ACC112 (cell line): ENCODE measurements at regions not wholly inside any gene's neighbourhood (a gene's known extent, or its start where the extent isn't known, plus 50 kb on each side); places are given as distances from the start of the nearest gene placed in this dataset.

Experiments
- H2AFZ ChIP-seq: fragments of 200-600 bp; sonication (generic); one replicate; pipeline ENCODE4 v1.6.0; 2017; ENCODE audit warnings: antibody characterized with exemption, low read length; ENCODE audit not compliant: unreplicated experiment
- H3K27ac ChIP-seq: fragments of 200-600 bp; sonication (generic); 2 replicates; pipeline ENCODE4 v1.5.1; 2014; ENCODE audit warnings: low read depth, mild to moderate bottlenecking, antibody characterized with exemption, low read length, moderate library complexity
- H3K27me3 ChIP-seq: fragments of 200-600 bp; sonication (generic); 2 replicates; pipeline ENCODE4 v1.6.1; 2014; ENCODE audit warnings: mild to moderate bottlenecking, antibody characterized with exemption, low read length, moderate library complexity, mixed read lengths; ENCODE audit not compliant: insufficient read depth
- H3K36me3 ChIP-seq: fragments of 200-600 bp; sonication (generic); 2 replicates; pipeline ENCODE4 v1.6.1; 2016; ENCODE audit warnings: mild to moderate bottlenecking, antibody characterized with exemption, low read length, moderate library complexity, mixed read lengths; ENCODE audit not compliant: insufficient read depth
- H3K4me1 ChIP-seq: fragments of 200-600 bp; sonication (generic); one replicate; pipeline ENCODE4 v1.6.1; 2016; ENCODE audit warnings: low read length, mixed read lengths; ENCODE audit not compliant: insufficient read depth, unreplicated experiment, control insufficient read depth
- H3K4me3 ChIP-seq: fragments of 200-600 bp; sonication (generic); 2 replicates; pipeline ENCODE4 v1.5.1; 2014; ENCODE audit warnings: mild to moderate bottlenecking, low read depth, low read length
- H3K79me2 ChIP-seq: fragments of 200-600 bp; sonication (generic); one replicate; pipeline ENCODE4 v1.6.0; 2016; ENCODE audit warnings: low read length; ENCODE audit not compliant: control insufficient read depth, unreplicated experiment, insufficient read depth

- Histone ChIP-seq H3K4me1 (no peaks in the 10 kb centered on the region), H3K27me3 (no peaks in the 10 kb centered on the region), H2AFZ (no peak overlapping the region), H3K4me3 (no peak overlapping the region), H3K27ac (no peak overlapping the region), H3K36me3 (no peaks in the 10 kb centered on the region), H3K79me2 (no peaks in the 10 kb centered on the region)
These were observed 150.7 kb downstream of the DMRT2 start for GRCh38 chr9:1200847-1201251.

GRCh38 chr9:1201262-1201661, 151.1 kb downstream of the DMRT2 start:
- Histone ChIP-seq H3K79me2 (no peaks in the 10 kb centered on the region), H3K36me3 (no peaks in the 10 kb centered on the region), H3K27me3 (no peaks in the 10 kb centered on the region), H2AFZ (no peak overlapping the region), H3K4me1 (no peaks in the 10 kb centered on the region), H3K27ac (no peak overlapping the region), H3K4me3 (no peak overlapping the region)

GRCh38 chr9:1201901-1202300, 151.7 kb downstream of the DMRT2 start:
- no peaks in the 10 kb centered on the region for H3K36me3 ChIP-seq
- no peaks in the 10 kb centered on the region for H3K79me2 ChIP-seq
- no peaks in the 10 kb centered on the region for H3K4me1 ChIP-seq
- no peak overlapping the region for H3K27ac ChIP-seq
- H3K27me3 ChIP-seq: no peaks in the 10 kb centered on the region
- H3K4me3 ChIP-seq: no peak overlapping the region
- H2AFZ ChIP-seq: no peak overlapping the region

GRCh38 chr9:1202512-1203280, 152.5 kb downstream of the DMRT2 start:
- H3K79me2 ChIP-seq: no peaks in the 10 kb centered on the region
- H3K4me3 ChIP-seq: no peak overlapping the region
- H2AFZ ChIP-seq: no peak overlapping the region
- no peaks in the 10 kb centered on the region for H3K4me1 ChIP-seq
- no peaks in the 10 kb centered on the region for H3K27me3 ChIP-seq
- H3K27ac ChIP-seq: no peak overlapping the region
- H3K36me3 ChIP-seq: no peaks in the 10 kb centered on the region

GRCh38 chr9:1207686-1208085, 157.5 kb downstream of the DMRT2 start:
- no peak overlapping the region for H2AFZ ChIP-seq
- H3K79me2 ChIP-seq: no peaks in the 10 kb centered on the region
- H3K4me1 ChIP-seq: no peaks in the 10 kb centered on the region
- no peaks in the 10 kb centered on the region for H3K27me3 ChIP-seq
- H3K36me3 ChIP-seq: no peaks in the 10 kb centered on the region
- H3K4me3 ChIP-seq: no peak overlapping the region
- H3K27ac ChIP-seq: no peak overlapping the region

- Histone ChIP-seq H3K79me2 (no peaks in the 10 kb centered on the region), H3K27me3 (no peaks in the 10 kb centered on the region), H3K4me1 (no peaks in the 10 kb centered on the region), H3K27ac (no peak overlapping the region), H3K36me3 (no peaks in the 10 kb centered on the region), H3K4me3 (no peak overlapping the region), H2AFZ (no peak overlapping the region)
These were observed 158.0 kb downstream of the DMRT2 start for GRCh38 chr9:1208157-1208556.

- Histone ChIP-seq H3K27me3 (no peaks in the 10 kb centered on the region), H3K79me2 (no peaks in the 10 kb centered on the region), H3K4me3 (no peak overlapping the region), H3K4me1 (no peaks in the 10 kb centered on the region), H3K27ac (no peak overlapping the region), H2AFZ (no peak overlapping the region), H3K36me3 (no peaks in the 10 kb centered on the region)
These were observed 160.8 kb downstream of the DMRT2 start for GRCh38 chr9:1210954-1211353.

- Histone ChIP-seq H2AFZ (no peak overlapping the region), H3K27me3 (no peaks in the 10 kb centered on the region), H3K27ac (no peak overlapping the region), H3K4me3 (no peak overlapping the region), H3K36me3 (no peaks in the 10 kb centered on the region), H3K79me2 (no peaks in the 10 kb centered on the region), H3K4me1 (no peaks in the 10 kb centered on the region)
These were observed 166.4 kb downstream of the DMRT2 start for GRCh38 chr9:1216532-1216931.

- Histone ChIP-seq H3K4me3 (no peak overlapping the region), H2AFZ (no peak overlapping the region), H3K27me3 (no peaks in the 10 kb centered on the region)
These were observed 166.9 kb downstream of the DMRT2 start for GRCh38 chr9:1217076-1217475.

GRCh38 chr9:1219284-1219683, 169.1 kb downstream of the DMRT2 start:
- H3K4me3 ChIP-seq: no peak overlapping the region
- no peaks in the 10 kb centered on the region for H3K4me1 ChIP-seq
- H2AFZ ChIP-seq: no peak overlapping the region
- no peak overlapping the region for H3K27ac ChIP-seq
- H3K36me3 ChIP-seq: no peaks in the 10 kb centered on the region
- no peaks in the 10 kb centered on the region for H3K79me2 ChIP-seq
- no peaks in the 10 kb centered on the region for H3K27me3 ChIP-seq

More at GRCh38 chr9:1217076-1217475, 166.9 kb downstream of the DMRT2 start:
- Histone ChIP-seq H3K36me3 (no peaks in the 10 kb centered on the region), H3K4me1 (no peaks in the 10 kb centered on the region), H3K27ac (no peak overlapping the region), H3K79me2 (no peaks in the 10 kb centered on the region)

GRCh38 chr9:1221298-1221697, 171.1 kb downstream of the DMRT2 start:
- H3K4me1 ChIP-seq: no peaks in the 10 kb centered on the region
- no peaks in the 10 kb centered on the region for H3K36me3 ChIP-seq
- no peak overlapping the region for H2AFZ ChIP-seq
- H3K4me3 ChIP-seq: no peak overlapping the region
- no peak overlapping the region for H3K27ac ChIP-seq
- H3K27me3 ChIP-seq: no peaks in the 10 kb centered on the region
- no peaks in the 10 kb centered on the region for H3K79me2 ChIP-seq
